ENCODE measurements at regions not wholly inside any gene's neighbourhood (a gene's known extent, or its start where the extent isn't known, plus 50 kb on each side); places are given as distances from the start of the nearest gene placed in this dataset.

DNA sequence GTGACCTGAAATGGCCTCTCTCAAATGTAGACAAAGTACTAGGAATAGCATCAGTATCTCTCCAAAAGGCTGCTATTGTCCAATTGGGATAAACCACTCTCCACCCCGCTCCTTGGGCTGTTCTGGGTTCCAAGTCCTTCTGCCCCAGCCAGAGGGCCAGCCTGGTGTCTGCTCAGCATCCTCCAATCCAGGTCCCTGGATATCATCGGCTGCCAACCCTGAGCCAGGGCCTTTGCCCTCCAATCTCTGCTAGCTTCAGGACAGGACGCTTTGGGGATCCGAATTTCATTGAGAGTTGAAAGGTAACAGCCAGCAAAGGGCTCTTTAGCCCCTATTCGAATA lies 119.3 kb upstream of the ADPGK start:
- no peaks in the 10 kb centered on the region for H3K9me3 ChIP-seq
- 50% methylated on average over 5 of the region's 5 CpGs for WGBS
- H3K4me1 ChIP-seq: peaks cover 14 to 29% (median 20%) of the 10 kb centered on the region in 4 donors
- H3K36me3 ChIP-seq: no peaks in the 10 kb centered on the region
- no peak for DNase-seq (ENCODE audit: extremely low spot score)
- intact Hi-C loops (cut with DNase I): no loop called here
- H3K4me3 ChIP-seq: peak overlapping the region in 3 of 4 donors; percentile 5 to 16 (median 12)
- no peak for TF ChIP-seq EP300 (IDR thresholded peaks at IDR 0.05)
- TF ChIP-seq, protein P1, sequence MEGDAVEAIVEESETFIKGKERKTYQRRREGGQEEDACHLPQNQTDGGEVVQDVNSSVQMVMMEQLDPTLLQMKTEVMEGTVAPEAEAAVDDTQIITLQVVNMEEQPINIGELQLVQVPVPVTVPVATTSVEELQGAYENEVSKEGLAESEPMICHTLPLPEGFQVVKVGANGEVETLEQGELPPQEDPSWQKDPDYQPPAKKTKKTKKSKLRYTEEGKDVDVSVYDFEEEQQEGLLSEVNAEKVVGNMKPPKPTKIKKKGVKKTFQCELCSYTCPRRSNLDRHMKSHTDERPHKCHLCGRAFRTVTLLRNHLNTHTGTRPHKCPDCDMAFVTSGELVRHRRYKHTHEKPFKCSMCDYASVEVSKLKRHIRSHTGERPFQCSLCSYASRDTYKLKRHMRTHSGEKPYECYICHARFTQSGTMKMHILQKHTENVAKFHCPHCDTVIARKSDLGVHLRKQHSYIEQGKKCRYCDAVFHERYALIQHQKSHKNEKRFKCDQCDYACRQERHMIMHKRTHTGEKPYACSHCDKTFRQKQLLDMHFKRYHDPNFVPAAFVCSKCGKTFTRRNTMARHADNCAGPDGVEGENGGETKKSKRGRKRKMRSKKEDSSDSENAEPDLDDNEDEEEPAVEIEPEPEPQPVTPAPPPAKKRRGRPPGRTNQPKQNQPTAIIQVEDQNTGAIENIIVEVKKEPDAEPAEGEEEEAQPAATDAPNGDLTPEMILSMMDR (IDR thresholded peaks at IDR 0.05): no peak
- no peaks in the 10 kb centered on the region for H3K27me3 ChIP-seq
- peak overlapping the region in 2 of 4 donors; percentile 41 to 63 for H3K27ac ChIP-seq (replicated peaks in 1 of 4)

- WGBS: 17% methylated on average over 6 of the region's 15 CpGs
- Histone ChIP-seq H3K27me3 (no peaks in the 10 kb centered on the region), H3K36me3 (no peaks in the 10 kb centered on the region), H3K27ac (replicated peaks in 1 of 4) (peak overlapping the region in 2 of 4 donors; percentile 41 to 63), H3K4me1 (peaks cover 14 to 29% (median 20%) of the 10 kb centered on the region in 4 donors), H3K9me3 (no peaks in the 10 kb centered on the region), H3K4me3 (peak overlapping the region in 3 of 4 donors; percentile 5 to 16 (median 12))
- no peak for DNase-seq (ENCODE audit: extremely low spot score)
- intact Hi-C loops (cut with DNase I): no loop called here
- TF ChIP-seq POLR2A (IDR thresholded peaks at IDR 0.05; ENCODE audit: low read depth) (no peak), POLR2AphosphoS5 (IDR thresholded peaks at IDR 0.05) (peak in 1 of 2 donors; percentile 63), EP300 (IDR thresholded peaks at IDR 0.05) (no peak)
- TF ChIP-seq, protein P1 (IDR thresholded peaks at IDR 0.05): no peak
Observed at GRCh38 chr15:72902245-72902918, 118.8 kb upstream of the ADPGK start.

DNA sequence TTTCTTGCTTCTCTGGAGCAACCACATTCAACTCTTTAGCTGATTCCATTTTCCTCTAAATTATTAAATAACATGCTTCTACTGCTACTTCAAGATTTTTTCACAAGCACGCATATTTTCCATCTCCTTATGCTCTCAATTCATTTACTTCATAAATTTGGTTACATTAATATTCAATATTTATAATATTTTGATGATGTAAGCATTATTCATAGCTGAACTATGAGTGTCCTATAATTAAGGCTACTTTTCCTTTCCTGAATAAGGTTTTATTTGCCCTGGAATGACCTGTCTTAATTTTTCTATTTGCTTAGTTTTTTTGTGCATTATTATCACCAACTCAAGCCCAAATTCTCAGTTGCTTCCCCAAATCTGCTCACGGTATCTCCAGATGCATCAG lies 109.4 kb upstream of the ADPGK start:
- intact Hi-C loops (cut with DNase I): no loop called here
- DNase-seq (ENCODE audit: extremely low spot score): no peak
- TF ChIP-seq, protein P1 (IDR thresholded peaks at IDR 0.05): no peak
- TF ChIP-seq POLR2A (IDR thresholded peaks at IDR 0.05; ENCODE audit: low read depth) (no peak), POLR2AphosphoS5 (IDR thresholded peaks at IDR 0.05) (no peak), EP300 (IDR thresholded peaks at IDR 0.05) (no peak)
- Histone ChIP-seq H3K27ac (replicated peaks in 1 of 4) (no peak overlapping the region), H3K4me1 (no peaks in the 10 kb centered on the region), H3K4me3 (no peak overlapping the region), H3K9me3 (peaks cover 0 to 5% (median 0%) of the 10 kb centered on the region in 4 donors), H3K36me3 (no peaks in the 10 kb centered on the region), H3K27me3 (no peaks in the 10 kb centered on the region)
- WGBS: 90% methylated on average over 2 of the region's 2 CpGs

DNA sequence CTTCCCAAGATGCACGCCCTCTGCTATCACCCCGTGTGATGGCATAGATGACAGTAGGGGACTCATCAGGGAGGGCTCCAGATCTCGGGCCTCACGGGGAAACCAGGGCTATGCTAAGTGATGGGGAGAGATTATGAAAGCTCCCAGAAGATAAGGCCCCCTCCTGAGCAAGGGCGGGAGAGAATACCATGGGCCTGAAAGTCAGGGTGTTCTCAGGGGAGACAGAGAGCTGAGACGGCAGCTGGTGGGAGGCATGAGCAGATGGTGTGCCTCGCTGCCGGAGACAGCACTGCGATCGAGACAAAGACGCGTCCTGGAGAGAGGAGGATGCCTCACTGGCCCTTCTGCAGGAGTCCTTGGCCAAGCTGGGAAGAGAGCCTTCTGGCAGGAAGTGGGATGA lies 106.5 kb upstream of the ADPGK start:
- intact Hi-C loops (cut with DNase I): no loop called here
- no peaks in the 10 kb centered on the region for H3K27me3 ChIP-seq
- no peak for TF ChIP-seq POLR2A (IDR thresholded peaks at IDR 0.05; ENCODE audit: low read depth)
- TF ChIP-seq, protein P1 (IDR thresholded peaks at IDR 0.05): no peak
- TF ChIP-seq POLR2AphosphoS5 (IDR thresholded peaks at IDR 0.05): no peak
- no peak for TF ChIP-seq EP300 (IDR thresholded peaks at IDR 0.05)
- H3K9me3 ChIP-seq: peaks cover 0 to 5% (median 0%) of the 10 kb centered on the region in 4 donors
- no peak overlapping the region for H3K4me3 ChIP-seq
- DNase-seq (ENCODE audit: extremely low spot score): no peak
- no peaks in the 10 kb centered on the region for H3K36me3 ChIP-seq
- H3K4me1 ChIP-seq: no peaks in the 10 kb centered on the region
- H3K27ac ChIP-seq (replicated peaks in 1 of 4): no peak overlapping the region
- WGBS: 62% methylated on average over 12 of the region's 12 CpGs

GRCh38 chr15:72889545-72889944 lies 106.0 kb upstream of the ADPGK start:
- no peak for DNase-seq (ENCODE audit: extremely low spot score)
- H3K27me3 ChIP-seq: no peaks in the 10 kb centered on the region
- intact Hi-C loops (cut with DNase I): no loop called here
- peaks cover 0 to 5% (median 0%) of the 10 kb centered on the region in 4 donors for H3K9me3 ChIP-seq
- WGBS: 81% methylated on average over 5 of the region's 5 CpGs
- H3K4me1 ChIP-seq: no peaks in the 10 kb centered on the region
- H3K27ac ChIP-seq (replicated peaks in 1 of 4): no peak overlapping the region
- no peak overlapping the region for H3K4me3 ChIP-seq
- H3K36me3 ChIP-seq: no peaks in the 10 kb centered on the region
- TF ChIP-seq, protein P1 (IDR thresholded peaks at IDR 0.05): no peak
- TF ChIP-seq EP300 (IDR thresholded peaks at IDR 0.05): no peak
- no peak for TF ChIP-seq POLR2A (IDR thresholded peaks at IDR 0.05; ENCODE audit: low read depth)
- no peak for TF ChIP-seq POLR2AphosphoS5 (IDR thresholded peaks at IDR 0.05)
